ENCODE measurements at regions not wholly inside any gene's neighbourhood (a gene's known extent, or its start where the extent isn't known, plus 50 kb on each side); places are given as distances from the start of the nearest gene placed in this dataset.

- no peak for DNase-seq
- Histone ChIP-seq H3F3A (ENCODE audit: insufficient read depth) (no peaks in the 10 kb centered on the region), H3K4me3 (no peak overlapping the region), H3K9me2 (ENCODE audit: insufficient read depth) (no peaks in the 10 kb centered on the region), H3K79me2 (ENCODE audit: insufficient read depth) (no peaks in the 10 kb centered on the region), H3K4me2 (ENCODE audit: unreplicated experiment) (no peak overlapping the region), H3K36me3 (ENCODE audit: low read depth) (no peaks in the 10 kb centered on the region), H4K20me1 (ENCODE audit: insufficient read depth) (no peaks in the 10 kb centered on the region), H3K27ac (no peak overlapping the region), H3K9ac (no peak overlapping the region), H3K27me3 (replicated peaks; ENCODE audit: insufficient read depth) (no peaks in the 10 kb centered on the region), H2AFZ (no peak overlapping the region), H3K9me3 (ENCODE audit: low read depth) (no peaks in the 10 kb centered on the region), H3K4me1 (ENCODE audit: insufficient read depth) (no peaks in the 10 kb centered on the region)
- in situ Hi-C loops (cut with MboI) = no loop called here
- TF ChIP-seq EZH2 (IDR thresholded peaks at IDR 0.05; ENCODE audit: insufficient read depth, poor library complexity, severe bottlenecking) (no peak), EZH2phosphoT487 (IDR thresholded peaks at IDR 0.05; ENCODE audit: insufficient read depth, low read depth) (no peak)
- 83 to 86% methylated on average over 2 of the region's 2 CpGs for WGBS, 2 experiments (ENCODE audit: low coverage in 1 of 2, low lambda C conversion rate in 2 of 2, missing lambda C conversion rate in 2 of 2)
Observed at GRCh38 chr2:180276733-180277132, 269.6 kb upstream of the CWC22 start.

DNA sequence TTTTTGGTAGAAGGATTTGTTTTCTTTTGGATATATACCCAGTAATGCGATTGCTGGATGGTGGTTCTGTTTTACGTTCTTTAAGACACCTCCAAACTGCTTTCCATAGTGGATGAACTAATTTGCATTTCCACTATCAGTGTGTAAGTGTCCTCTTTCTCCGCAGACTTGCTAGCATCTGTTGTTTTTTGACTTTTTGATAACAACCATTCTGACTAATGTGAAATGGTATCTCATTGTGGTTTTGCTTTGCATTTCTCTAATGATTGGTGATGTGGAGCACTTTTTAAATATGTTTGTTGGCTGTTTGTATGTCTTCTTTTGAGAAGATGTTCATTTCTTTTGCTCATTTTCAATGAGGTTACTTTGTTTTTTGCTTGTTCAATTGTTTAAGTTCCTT lies 260.9 kb upstream of the CWC22 start:
- WGBS, 2 experiments (ENCODE audit: low coverage in 1 of 2, low lambda C conversion rate in 2 of 2, missing lambda C conversion rate in 2 of 2) = 80 to 94% methylated on average over 3 of the region's 3 CpGs
- no peak overlapping the region for H3K27ac ChIP-seq
- DNase-seq = no peak

DNA sequence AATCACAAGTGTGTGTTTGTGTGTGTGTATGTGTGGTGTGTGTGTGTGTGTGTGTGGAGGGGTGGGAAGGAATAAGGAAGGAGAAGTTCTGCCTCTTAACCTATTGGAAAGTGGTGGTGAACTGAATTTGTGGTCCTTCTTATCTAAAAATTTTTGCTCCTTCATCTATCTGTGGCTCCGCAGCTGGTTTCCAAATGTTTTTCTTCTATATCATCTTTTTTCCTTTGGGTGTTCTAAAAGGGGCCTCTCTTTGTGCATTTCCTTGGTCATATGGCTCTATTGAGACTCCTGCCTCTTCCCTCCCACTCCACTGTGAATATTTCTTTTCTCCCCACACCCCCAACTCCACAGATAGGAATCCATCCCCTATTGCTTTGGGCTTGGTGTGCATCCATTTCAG lies 254.9 kb upstream of the CWC22 start:
- no peaks in the 10 kb centered on the region for H3F3A ChIP-seq (ENCODE audit: insufficient read depth)
- H4K20me1 ChIP-seq (ENCODE audit: insufficient read depth) = no peaks in the 10 kb centered on the region
- in situ Hi-C loops (cut with MboI) = no loop called here
- no peak overlapping the region for H3K9ac ChIP-seq
- 87 to 91% methylated on average over 1 of the region's 1 CpG for WGBS, 2 experiments (ENCODE audit: low coverage in 1 of 2, low lambda C conversion rate in 2 of 2, missing lambda C conversion rate in 2 of 2)
- H3K79me2 ChIP-seq (ENCODE audit: insufficient read depth) = no peaks in the 10 kb centered on the region
- no peaks in the 10 kb centered on the region for H3K4me1 ChIP-seq (ENCODE audit: insufficient read depth)
- TF ChIP-seq EZH2 (IDR thresholded peaks at IDR 0.05; ENCODE audit: insufficient read depth, poor library complexity, severe bottlenecking) (no peak), EZH2phosphoT487 (IDR thresholded peaks at IDR 0.05; ENCODE audit: insufficient read depth, low read depth) (no peak)
- H3K27me3 ChIP-seq (replicated peaks; ENCODE audit: insufficient read depth) = no peaks in the 10 kb centered on the region
- no peak overlapping the region for H2AFZ ChIP-seq
- no peak overlapping the region for H3K4me3 ChIP-seq
- no peak overlapping the region for H3K4me2 ChIP-seq (ENCODE audit: unreplicated experiment)
- H3K9me2 ChIP-seq (ENCODE audit: insufficient read depth) = no peaks in the 10 kb centered on the region
- no peaks in the 10 kb centered on the region for H3K9me3 ChIP-seq (ENCODE audit: low read depth)
- no peaks in the 10 kb centered on the region for H3K36me3 ChIP-seq (ENCODE audit: low read depth)
- no peak for DNase-seq
- no peak overlapping the region for H3K27ac ChIP-seq

More for the DNA sequence above, 260.9 kb upstream of the CWC22 start:
- Histone ChIP-seq H3K4me3 (no peak overlapping the region), H3K4me1 (ENCODE audit: insufficient read depth) (no peaks in the 10 kb centered on the region), H3K9me2 (ENCODE audit: insufficient read depth) (no peaks in the 10 kb centered on the region), H4K20me1 (ENCODE audit: insufficient read depth) (no peaks in the 10 kb centered on the region), H3K4me2 (ENCODE audit: unreplicated experiment) (no peak overlapping the region), H2AFZ (no peak overlapping the region), H3K79me2 (ENCODE audit: insufficient read depth) (no peaks in the 10 kb centered on the region), H3K36me3 (ENCODE audit: low read depth) (no peaks in the 10 kb centered on the region), H3K9me3 (ENCODE audit: low read depth) (no peaks in the 10 kb centered on the region), H3K27me3 (replicated peaks; ENCODE audit: insufficient read depth) (no peaks in the 10 kb centered on the region), H3F3A (ENCODE audit: insufficient read depth) (no peaks in the 10 kb centered on the region), H3K9ac (no peak overlapping the region)
- TF ChIP-seq EZH2phosphoT487 (IDR thresholded peaks at IDR 0.05; ENCODE audit: insufficient read depth, low read depth) (no peak), EZH2 (IDR thresholded peaks at IDR 0.05; ENCODE audit: insufficient read depth, poor library complexity, severe bottlenecking) (no peak)
- in situ Hi-C loops (cut with MboI) = no loop called here

GRCh38 chr2:180258579-180258978 lies 251.5 kb upstream of the CWC22 start:
- Histone ChIP-seq H4K20me1 (ENCODE audit: insufficient read depth) (no peaks in the 10 kb centered on the region), H3K9me2 (ENCODE audit: insufficient read depth) (no peaks in the 10 kb centered on the region), H3K4me2 (ENCODE audit: unreplicated experiment) (no peak overlapping the region), H3K27ac (no peak overlapping the region), H3K27me3 (replicated peaks; ENCODE audit: insufficient read depth) (no peaks in the 10 kb centered on the region), H3K9me3 (ENCODE audit: low read depth) (no peaks in the 10 kb centered on the region), H3K4me3 (no peak overlapping the region), H3K9ac (no peak overlapping the region), H3F3A (ENCODE audit: insufficient read depth) (no peaks in the 10 kb centered on the region), H3K36me3 (ENCODE audit: low read depth) (no peaks in the 10 kb centered on the region), H2AFZ (no peak overlapping the region), H3K4me1 (ENCODE audit: insufficient read depth) (no peaks in the 10 kb centered on the region), H3K79me2 (ENCODE audit: insufficient read depth) (no peaks in the 10 kb centered on the region)
- 38 to 65% methylated on average over 1 of the region's 1 CpG for WGBS, 2 experiments (ENCODE audit: low coverage in 1 of 2, low lambda C conversion rate in 2 of 2, missing lambda C conversion rate in 2 of 2)
- no peak for TF ChIP-seq EZH2phosphoT487 (IDR thresholded peaks at IDR 0.05; ENCODE audit: insufficient read depth, low read depth)
- no peak for TF ChIP-seq EZH2 (IDR thresholded peaks at IDR 0.05; ENCODE audit: insufficient read depth, poor library complexity, severe bottlenecking)
- DNase-seq = no peak
- in situ Hi-C loops (cut with MboI) = no loop called here

DNA sequence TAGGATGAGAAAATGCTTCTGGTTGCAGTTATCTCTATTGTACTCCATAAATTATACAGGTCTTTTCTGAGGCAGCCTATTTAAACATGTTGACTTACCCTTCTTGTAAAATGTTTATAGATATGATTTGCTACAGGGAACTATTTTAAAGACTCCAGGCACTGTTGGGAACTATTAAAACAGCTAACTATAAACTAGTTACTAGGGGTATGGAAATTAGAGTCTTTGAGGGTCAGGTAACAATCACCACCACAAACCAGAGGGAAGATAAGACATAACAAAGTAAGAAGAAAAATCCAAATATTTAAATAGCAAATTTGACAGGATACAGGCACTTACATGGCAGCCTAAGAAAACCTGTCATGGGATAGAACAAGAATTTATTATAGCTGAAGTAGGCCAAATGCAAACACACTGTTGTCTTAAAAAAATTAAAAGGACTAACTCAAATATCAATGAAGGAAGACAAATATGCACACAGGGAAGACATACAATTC lies 251.0 kb upstream of the CWC22 start:
- no peaks in the 10 kb centered on the region for H3K4me1 ChIP-seq (ENCODE audit: insufficient read depth)
- no peaks in the 10 kb centered on the region for H3K79me2 ChIP-seq (ENCODE audit: insufficient read depth)
- no peaks in the 10 kb centered on the region for H3F3A ChIP-seq (ENCODE audit: insufficient read depth)
- H3K27me3 ChIP-seq (replicated peaks; ENCODE audit: insufficient read depth) = no peaks in the 10 kb centered on the region
- no peak overlapping the region for H3K4me2 ChIP-seq (ENCODE audit: unreplicated experiment)
- no peak overlapping the region for H2AFZ ChIP-seq
- no peak overlapping the region for H3K4me3 ChIP-seq
- H3K9me3 ChIP-seq (ENCODE audit: low read depth) = no peaks in the 10 kb centered on the region
- no peaks in the 10 kb centered on the region for H4K20me1 ChIP-seq (ENCODE audit: insufficient read depth)
- H3K27ac ChIP-seq = no peak overlapping the region
- no peaks in the 10 kb centered on the region for H3K9me2 ChIP-seq (ENCODE audit: insufficient read depth)
- no peak overlapping the region for H3K9ac ChIP-seq
- TF ChIP-seq EZH2phosphoT487 (IDR thresholded peaks at IDR 0.05; ENCODE audit: insufficient read depth, low read depth) = no peak
- no peak for TF ChIP-seq EZH2 (IDR thresholded peaks at IDR 0.05; ENCODE audit: insufficient read depth, poor library complexity, severe bottlenecking)
- no peaks in the 10 kb centered on the region for H3K36me3 ChIP-seq (ENCODE audit: low read depth)
- DNase-seq = no peak
- in situ Hi-C loops (cut with MboI) = no loop called here
